Activated T-cell treated with anti-CD3 and anti-CD28 coated beads, Interleukin-2, amount 50 U/mL, for 24 hours (primary cell): ENCODE measurements at regions not wholly inside any gene's neighbourhood (a gene's known extent, or its start where the extent isn't known, plus 50 kb on each side); places are given as distances from the start of the nearest gene placed in this dataset.
"Not testable (repeated sequence)": the region's sequence is repeated elsewhere in the genome, so short reads cannot be mapped to it uniquely, and the experiment has no call there.

Source experiments
- DNase-seq: peaks from one replicate; pipeline ENCODE4 v3.0.0-alpha.2; 2020
- H3K27ac Mint-ChIP-seq: 2 replicates; pipeline ENCODE4 v1.8.0; 2020; ENCODE audit warnings: mild to moderate bottlenecking, mixed read lengths
- H3K27me3 Mint-ChIP-seq: 2 replicates; pipeline ENCODE4 v1.8.0; 2020; ENCODE audit warnings: mixed read lengths
- H3K36me3 Mint-ChIP-seq: 2 replicates; pipeline ENCODE4 v1.8.0; 2020; ENCODE audit warnings: low read depth, mixed read lengths
- H3K4me1 Mint-ChIP-seq: 2 replicates; pipeline ENCODE4 v1.8.0; 2020; ENCODE audit warnings: low read depth, mixed read lengths
- H3K4me3 Mint-ChIP-seq: 2 replicates; pipeline ENCODE4 v1.8.0; 2020; ENCODE audit warnings: mild to moderate bottlenecking, moderate library complexity, mixed read lengths
- H3K9me3 Mint-ChIP-seq: 2 replicates; pipeline ENCODE4 v1.8.0; 2020; ENCODE audit warnings: mixed read lengths

- Mint-ChIP-seq H3K27ac (no peak overlapping the region), H3K36me3 (no peaks in the 10 kb centered on the region), H3K4me3 (no peak overlapping the region), H3K4me1 (no peaks in the 10 kb centered on the region), H3K27me3 (peaks cover 9% of the 10 kb centered on the region), H3K9me3 (no peaks in the 10 kb centered on the region)
- no peak for DNase-seq
Observed at GRCh38 chr17:62150471-62150870, 85.4 kb upstream of the MED13 start.

GRCh38 chr17:62149961-62150360 is 84.9 kb upstream of the MED13 start:
- no peaks in the 10 kb centered on the region for H3K36me3 Mint-ChIP-seq
- no peak for DNase-seq
- H3K4me1 Mint-ChIP-seq = no peaks in the 10 kb centered on the region
- no peak overlapping the region for H3K4me3 Mint-ChIP-seq
- no peaks in the 10 kb centered on the region for H3K9me3 Mint-ChIP-seq
- H3K27ac Mint-ChIP-seq = no peak overlapping the region
- peaks cover 9% of the 10 kb centered on the region for H3K27me3 Mint-ChIP-seq

GRCh38 chr17:62147284-62147683 is 82.2 kb upstream of the MED13 start:
- H3K9me3 Mint-ChIP-seq = no peaks in the 10 kb centered on the region
- H3K27ac Mint-ChIP-seq = no peak overlapping the region
- H3K36me3 Mint-ChIP-seq = no peaks in the 10 kb centered on the region
- no peak overlapping the region for H3K4me3 Mint-ChIP-seq
- DNase-seq = no peak
- peaks cover 2% of the 10 kb centered on the region for H3K27me3 Mint-ChIP-seq
- H3K4me1 Mint-ChIP-seq = no peaks in the 10 kb centered on the region

- DNase-seq = no peak
- H3K36me3 Mint-ChIP-seq = no peaks in the 10 kb centered on the region
- no peaks in the 10 kb centered on the region for H3K4me1 Mint-ChIP-seq
- H3K9me3 Mint-ChIP-seq = no peaks in the 10 kb centered on the region
- H3K27me3 Mint-ChIP-seq = peaks cover 40% of the 10 kb centered on the region
- H3K27ac Mint-ChIP-seq = no peak overlapping the region
- no peak overlapping the region for H3K4me3 Mint-ChIP-seq
Observed at GRCh38 chr17:62140836-62141235, 75.8 kb upstream of the MED13 start.

GRCh38 chr17:62140376-62140775 is 75.3 kb upstream of the MED13 start:
- Mint-ChIP-seq H3K4me1 (no peaks in the 10 kb centered on the region), H3K36me3 (no peaks in the 10 kb centered on the region), H3K9me3 (no peaks in the 10 kb centered on the region), H3K27me3 (peaks cover 44% of the 10 kb centered on the region), H3K4me3 (no peak overlapping the region), H3K27ac (no peak overlapping the region)
- no peak for DNase-seq

GRCh38 chr17:62139690-62140354 is 74.7 kb upstream of the MED13 start:
- H3K36me3 Mint-ChIP-seq, H3K27ac Mint-ChIP-seq, H3K9me3 Mint-ChIP-seq, H3K4me1 Mint-ChIP-seq, H3K4me3 Mint-ChIP-seq, DNase-seq: not testable (repeated sequence)
- H3K27me3 Mint-ChIP-seq = peaks cover 44% of the 10 kb centered on the region

GRCh38 chr17:62139141-62139540 is 74.1 kb upstream of the MED13 start:
- H3K27ac Mint-ChIP-seq = no peak overlapping the region
- no peaks in the 10 kb centered on the region for H3K9me3 Mint-ChIP-seq

GRCh38 chr17:62138676-62139121 is 73.6 kb upstream of the MED13 start:
- not testable (repeated sequence) for H3K4me3 Mint-ChIP-seq, H3K9me3 Mint-ChIP-seq

More at GRCh38 chr17:62139141-62139540, 74.1 kb upstream of the MED13 start:
- H3K4me1 Mint-ChIP-seq = no peaks in the 10 kb centered on the region
- no peaks in the 10 kb centered on the region for H3K36me3 Mint-ChIP-seq
- DNase-seq = no peak
- H3K4me3 Mint-ChIP-seq = no peak overlapping the region
- H3K27me3 Mint-ChIP-seq = peaks cover 44% of the 10 kb centered on the region

GRCh38 chr17:62137734-62138624 is 72.9 kb upstream of the MED13 start:
- DNase-seq, H3K27ac Mint-ChIP-seq, H3K36me3 Mint-ChIP-seq, H3K9me3 Mint-ChIP-seq, H3K4me3 Mint-ChIP-seq, H3K4me1 Mint-ChIP-seq: not testable (repeated sequence)
- H3K27me3 Mint-ChIP-seq = peaks cover 44% of the 10 kb centered on the region

More at GRCh38 chr17:62138676-62139121, 73.6 kb upstream of the MED13 start:
- DNase-seq = peak; percentile 39
- H3K36me3 Mint-ChIP-seq, H3K4me1 Mint-ChIP-seq, H3K27ac Mint-ChIP-seq: not testable (repeated sequence)
- peaks cover 44% of the 10 kb centered on the region for H3K27me3 Mint-ChIP-seq

- H3K36me3 Mint-ChIP-seq, H3K27ac Mint-ChIP-seq, H3K4me1 Mint-ChIP-seq, DNase-seq, H3K9me3 Mint-ChIP-seq, H3K4me3 Mint-ChIP-seq: not testable (repeated sequence)
- H3K27me3 Mint-ChIP-seq = peaks cover 44% of the 10 kb centered on the region
Observed at GRCh38 chr17:62137013-62137733, 72.1 kb upstream of the MED13 start.

GRCh38 chr17:62135742-62136141 is 70.7 kb upstream of the MED13 start:
- no peak overlapping the region for H3K27ac Mint-ChIP-seq
- DNase-seq = no peak
- no peaks in the 10 kb centered on the region for H3K4me1 Mint-ChIP-seq
- no peaks in the 10 kb centered on the region for H3K9me3 Mint-ChIP-seq
- H3K36me3 Mint-ChIP-seq = no peaks in the 10 kb centered on the region
- no peak overlapping the region for H3K4me3 Mint-ChIP-seq
- H3K27me3 Mint-ChIP-seq = peaks cover 46% of the 10 kb centered on the region

GRCh38 chr17:62135096-62135495 is 70.0 kb upstream of the MED13 start:
- H3K27ac Mint-ChIP-seq, H3K4me3 Mint-ChIP-seq, DNase-seq, H3K36me3 Mint-ChIP-seq, H3K4me1 Mint-ChIP-seq, H3K9me3 Mint-ChIP-seq: not testable (repeated sequence)
- H3K27me3 Mint-ChIP-seq = peaks cover 41% of the 10 kb centered on the region

GRCh38 chr17:62134397-62134796 is 69.3 kb upstream of the MED13 start:
- Mint-ChIP-seq H3K9me3 (no peaks in the 10 kb centered on the region), H3K36me3 (no peaks in the 10 kb centered on the region), H3K4me1 (no peaks in the 10 kb centered on the region), H3K4me3 (no peak overlapping the region), H3K27ac (no peak overlapping the region), H3K27me3 (peaks cover 37% of the 10 kb centered on the region)
- no peak for DNase-seq

- not testable (repeated sequence) for H3K4me3 Mint-ChIP-seq, H3K4me1 Mint-ChIP-seq
- H3K27me3 Mint-ChIP-seq = peaks cover 17% of the 10 kb centered on the region
Observed at GRCh38 chr17:62131271-62131670, 66.2 kb upstream of the MED13 start.

More at GRCh38 chr17:62131271-62131670, 66.2 kb upstream of the MED13 start:
- H3K36me3 Mint-ChIP-seq, DNase-seq, H3K27ac Mint-ChIP-seq, H3K9me3 Mint-ChIP-seq: not testable (repeated sequence)
